COR-L47 (cell line): ENCODE measurements at regions not wholly inside any gene's neighbourhood (a gene's known extent, or its start where the extent isn't known, plus 50 kb on each side); places are given as distances from the start of the nearest gene placed in this dataset.

ENCODE experiments used
- DNase-seq: peaks from one replicate; lab custom pipeline; 2025; lab: John Stamatoyannopoulos, UW

DNA sequence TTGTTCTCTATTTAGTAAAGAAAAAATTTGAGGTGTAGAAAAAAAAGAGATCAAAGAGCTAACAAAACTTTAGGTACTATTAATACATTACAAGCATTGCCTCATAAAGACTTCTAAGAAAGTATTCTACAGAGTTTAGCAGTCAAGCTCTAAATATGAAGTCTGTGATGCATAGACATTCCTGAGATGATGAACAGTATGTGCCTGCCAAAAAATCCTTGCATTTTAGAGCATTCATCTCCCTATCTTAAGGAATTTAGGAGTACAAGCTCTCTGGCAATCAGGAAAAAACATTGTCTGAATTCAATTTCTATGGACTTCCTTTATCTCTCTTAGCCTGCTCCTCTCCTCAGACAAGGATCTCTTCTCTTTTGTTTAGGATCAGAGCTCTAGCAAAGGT, 202.6 kb upstream of the LRFN5 start:
- DNase-seq: no peak

GRCh38 chr14:41403360-41403759, 203.3 kb upstream of the LRFN5 start:
- no peak for DNase-seq

DNA sequence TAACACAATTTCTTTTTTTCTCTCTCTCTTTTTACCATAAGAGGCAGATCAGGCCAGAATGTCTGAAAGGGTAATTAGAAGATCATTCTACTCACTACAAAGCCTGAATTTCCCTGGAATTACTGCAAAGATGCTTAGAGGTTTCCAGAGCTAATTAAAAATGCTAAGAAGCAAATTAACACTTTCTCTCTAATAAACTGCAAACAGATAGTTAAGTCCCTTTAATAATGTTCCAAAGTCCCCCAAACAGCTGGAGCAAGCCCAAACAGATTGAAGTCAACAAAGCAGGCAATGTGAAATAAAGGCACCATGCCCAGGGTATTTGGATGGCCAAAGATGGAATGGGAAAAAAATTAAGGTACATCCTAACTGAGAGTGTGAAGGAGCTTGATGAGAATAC, 208.8 kb upstream of the LRFN5 start:
- no peak for DNase-seq

- DNase-seq: no peak
These were observed 213.2 kb upstream of the LRFN5 start for GRCh38 chr14:41393512-41393911.

- DNase-seq: no peak
These were observed 214.4 kb upstream of the LRFN5 start for GRCh38 chr14:41392226-41392625.

DNA sequence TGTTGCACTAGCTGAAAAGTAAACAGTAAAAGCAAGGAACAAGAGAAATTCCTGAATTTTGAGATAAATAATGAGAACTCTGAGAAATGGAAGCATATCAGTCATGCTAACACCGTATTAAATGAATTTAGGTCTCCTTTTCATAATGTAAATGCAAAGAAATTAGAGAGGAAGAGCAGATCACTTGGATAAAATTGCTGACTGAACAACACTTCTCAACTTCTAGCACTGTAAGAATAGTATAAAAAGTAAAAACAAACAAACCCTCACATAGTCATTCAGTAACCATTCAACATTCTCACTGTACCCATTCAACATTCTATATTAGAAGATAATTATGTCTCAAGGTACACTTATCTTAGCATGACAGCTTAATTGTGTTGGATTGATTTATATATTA, 217.3 kb upstream of the LRFN5 start:
- no peak for DNase-seq

DNA sequence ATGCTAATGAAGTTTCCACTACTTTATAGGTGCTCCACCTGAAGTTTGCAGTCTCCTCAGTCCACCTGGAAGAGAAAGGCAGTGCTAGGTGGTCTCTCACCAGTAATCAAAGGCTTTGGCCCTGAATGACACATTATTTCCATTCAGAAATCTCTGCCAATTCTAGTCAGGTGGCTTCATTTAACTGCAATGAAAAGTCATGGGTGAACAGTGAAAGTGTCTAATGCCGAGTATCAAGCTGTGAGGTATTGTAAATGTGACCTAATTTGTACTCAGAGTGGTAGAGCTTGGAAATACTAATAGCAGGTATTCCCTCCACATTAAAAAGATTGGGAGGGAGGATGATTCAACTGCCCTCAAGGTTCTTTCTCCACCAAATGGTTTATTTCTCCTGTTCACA, 220.9 kb upstream of the LRFN5 start:
- DNase-seq: peak; percentile 6

GRCh38 chr14:41380017-41380416, 226.7 kb upstream of the LRFN5 start:
- no peak for DNase-seq

GRCh38 chr14:41378526-41378925, 228.2 kb upstream of the LRFN5 start:
- no peak for DNase-seq

- DNase-seq: no peak
These were observed 228.7 kb upstream of the LRFN5 start for GRCh38 chr14:41377932-41378331.

DNA sequence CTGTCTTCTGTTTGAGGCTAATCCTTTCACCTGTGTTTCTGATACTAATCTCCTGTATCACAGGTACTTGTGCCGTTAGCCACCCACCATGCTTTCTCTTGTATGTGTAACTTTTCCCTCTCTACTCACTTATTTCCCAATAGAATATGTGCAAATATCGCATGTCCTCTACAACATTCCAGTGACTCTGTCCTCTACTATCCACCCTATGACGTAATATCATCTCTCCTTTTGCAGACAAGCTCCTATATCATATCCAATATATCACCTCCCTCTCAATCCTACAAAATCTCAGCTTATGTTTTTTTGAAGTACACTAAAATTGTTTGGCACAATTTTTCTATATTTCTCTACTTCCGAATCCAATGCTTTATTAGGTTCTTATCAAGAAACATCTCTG, 232.6 kb upstream of the LRFN5 start:
- no peak for DNase-seq

DNA sequence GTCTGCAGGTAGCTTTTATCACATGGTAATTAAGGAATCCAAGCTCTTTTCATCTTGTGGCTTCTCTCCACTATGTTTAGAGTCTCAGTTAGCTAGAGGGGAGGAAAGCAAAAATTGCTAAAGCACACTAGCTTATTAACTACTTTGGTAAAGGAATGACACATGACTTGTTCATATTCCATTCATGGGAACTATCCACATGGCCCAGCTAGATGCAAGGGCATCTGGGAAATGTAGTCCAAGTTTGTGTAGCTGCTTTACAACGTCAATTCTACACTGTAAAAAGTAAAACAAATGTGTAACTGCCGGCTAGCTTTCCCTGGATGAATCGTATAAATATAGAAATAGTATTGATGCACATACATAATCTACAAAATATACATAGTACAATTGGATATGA, 244.5 kb upstream of the LRFN5 start:
- DNase-seq: no peak

DNA sequence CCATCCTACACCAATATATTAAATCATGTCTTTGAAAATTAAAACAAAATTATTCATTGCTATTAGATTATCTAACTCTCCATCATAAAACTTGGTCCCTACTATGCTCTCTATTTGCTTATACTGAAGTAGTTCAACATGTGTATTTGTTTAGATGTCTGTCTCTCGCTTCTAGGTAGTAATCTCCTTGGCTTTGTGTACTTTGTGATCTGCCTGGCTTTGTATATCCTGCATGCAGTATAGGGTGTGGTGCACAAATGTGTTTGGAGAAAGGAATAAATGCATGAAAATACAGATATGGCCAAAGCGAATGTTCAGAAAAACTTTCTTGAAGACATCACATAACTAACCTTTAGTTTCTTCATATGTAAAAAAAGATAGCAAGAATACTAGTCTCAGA, 246.6 kb upstream of the LRFN5 start:
- DNase-seq: no peak

DNA sequence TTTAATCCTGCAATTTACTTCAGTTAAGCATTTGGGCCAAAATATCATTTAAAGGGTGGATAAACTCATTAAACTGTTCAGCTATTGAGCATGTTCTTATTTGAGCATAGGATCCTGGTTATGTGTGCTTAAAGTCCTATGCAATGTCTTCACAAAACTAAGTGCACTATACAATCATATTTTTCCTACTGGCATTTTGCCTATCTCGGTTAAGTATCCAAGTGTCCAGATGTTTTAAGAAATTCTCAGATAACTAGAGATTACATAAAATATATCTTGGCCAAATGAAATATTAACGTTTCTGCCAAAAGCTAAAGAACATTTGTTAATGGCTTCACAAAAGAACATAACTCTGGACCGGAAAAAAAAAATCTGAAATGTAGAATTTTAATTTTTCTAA, 250.8 kb upstream of the LRFN5 start:
- DNase-seq: no peak

- DNase-seq: no peak
These were observed 256.2 kb upstream of the LRFN5 start for GRCh38 chr14:41350476-41350875.

GRCh38 chr14:41349289-41349910, 257.3 kb upstream of the LRFN5 start:
- DNase-seq: no peak

DNA sequence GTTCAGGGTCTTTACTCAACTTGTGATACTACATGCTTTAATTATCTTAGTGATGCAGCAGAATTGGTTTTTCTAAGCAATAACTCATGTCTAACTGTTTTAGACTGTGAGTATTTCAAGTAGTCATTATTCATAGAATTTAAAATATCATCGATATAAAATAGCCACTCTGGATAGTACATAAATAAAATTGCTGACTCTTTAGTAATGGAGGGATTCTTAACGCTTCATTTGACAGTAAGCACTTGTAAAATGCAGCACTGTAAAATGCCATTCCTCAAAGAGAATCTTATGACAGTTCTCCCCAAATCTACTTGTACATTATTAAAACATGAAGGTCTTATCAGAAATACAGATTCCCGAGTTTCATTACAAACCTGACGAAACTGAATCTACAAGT, 262.8 kb upstream of the LRFN5 start:
- no peak for DNase-seq

GRCh38 chr14:41313196-41313595, 293.5 kb upstream of the LRFN5 start:
- DNase-seq: no peak

GRCh38 chr14:41303506-41303905, 303.2 kb upstream of the LRFN5 start:
- DNase-seq: no peak

- DNase-seq: no peak
These were observed 303.9 kb upstream of the LRFN5 start for GRCh38 chr14:41302776-41303175.

- DNase-seq: no peak
These were observed 306.8 kb upstream of the LRFN5 start for GRCh38 chr14:41299924-41300323.

DNA sequence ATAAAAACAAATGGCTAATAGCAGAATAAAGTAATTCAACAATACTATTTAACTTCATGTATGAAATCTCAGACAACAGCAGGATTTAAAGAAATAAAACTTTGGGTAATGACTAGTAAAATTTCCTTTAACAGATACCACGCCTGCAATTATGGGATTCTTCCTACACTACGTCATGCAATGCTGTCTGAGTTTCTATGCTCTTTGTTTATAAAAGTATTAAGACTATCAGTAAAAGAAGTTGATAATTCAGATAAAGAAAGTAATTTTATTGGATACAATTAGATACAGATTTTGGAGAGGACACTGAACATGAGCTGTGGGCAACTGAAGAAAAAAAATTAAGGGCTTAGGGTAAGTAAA, 308.4 kb upstream of the LRFN5 start:
- DNase-seq: no peak

GRCh38 chr14:41297576-41298327, 308.9 kb upstream of the LRFN5 start:
- no peak for DNase-seq

DNA sequence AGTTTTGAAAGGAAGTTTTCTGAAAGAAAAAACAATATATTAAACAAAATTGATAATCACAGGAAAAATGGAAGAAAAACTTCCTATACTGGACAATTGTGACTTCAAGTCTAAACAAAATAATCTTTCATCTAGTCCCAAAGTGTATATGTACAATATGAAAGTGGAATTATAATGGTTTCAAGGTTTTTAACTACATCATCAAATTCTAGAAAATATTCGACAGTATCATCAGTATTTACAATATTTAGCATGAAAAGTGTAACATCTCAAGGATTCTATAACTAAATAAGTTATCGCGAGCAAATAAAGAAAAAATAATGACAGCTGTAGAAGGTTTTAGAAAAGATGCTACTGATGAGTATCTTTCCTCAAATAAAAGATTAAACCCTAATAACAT, 310.9 kb upstream of the LRFN5 start:
- DNase-seq: no peak
